GM23338 (cell line): ENCODE measurements at regions not wholly inside any gene's neighbourhood (a gene's known extent, or its start where the extent isn't known, plus 50 kb on each side); places are given as distances from the start of the nearest gene placed in this dataset.

Experiments
- ATAC-seq: fragments of 200-7000 bp; cut with Tn5 transposase; 3 replicates; pipeline ENCODE4 v1.9.1; 2020
- DNase-seq: peaks from one replicate; pipeline ENCODE4 v3.0.0-alpha.2; 2015; ENCODE audit warnings: low spot score
- H2AFZ ChIP-seq: fragments of 200-600 bp; sonication (generic); 2 replicates; pipeline ENCODE4 v1.8.0; 2016; ENCODE audit warnings: antibody characterized with exemption, mild to moderate bottlenecking, moderate library complexity
- H3F3A ChIP-seq: fragments of 200-600 bp; sonication (generic); replicated peaks from 2 replicates; pipeline ENCODE4 v1.8.0; 2017; ENCODE audit warnings: antibody characterized with exemption, mixed run types, low read depth
- H3K27ac ChIP-seq: fragments of 200-600 bp; sonication (generic); 2 replicates; pipeline ENCODE4 v1.6.1; 2016; ENCODE audit warnings: low read depth
- H3K27me3 ChIP-seq: fragments of 200-600 bp; sonication (generic); 2 replicates; pipeline ENCODE4 v1.8.0; 2016; ENCODE audit warnings: mild to moderate bottlenecking, mixed run types, moderate library complexity; ENCODE audit not compliant: insufficient read depth
- H3K36me3 ChIP-seq: fragments of 200-600 bp; sonication (generic); 2 replicates; pipeline ENCODE4 v1.8.0; 2016; ENCODE audit warnings: mild to moderate bottlenecking; ENCODE audit not compliant: insufficient read depth
- H3K4me1 ChIP-seq: fragments of 200-600 bp; sonication (generic); 2 replicates; pipeline ENCODE4 v1.8.0; 2016; ENCODE audit warnings: mild to moderate bottlenecking, moderate library complexity; ENCODE audit not compliant: insufficient read depth
- H3K4me2 ChIP-seq: fragments of 200-600 bp; sonication (generic); 2 replicates; pipeline ENCODE4 v1.7.1; 2017; ENCODE audit warnings: mixed run types
- H3K4me3 ChIP-seq: fragments of 200-600 bp; sonication (generic); 2 replicates; pipeline ENCODE4 v1.6.1; 2016; ENCODE audit warnings: mixed run types
- H3K79me2 ChIP-seq: fragments of 200-600 bp; sonication (generic); replicated peaks from 2 replicates; pipeline ENCODE4 v1.8.0; 2017; ENCODE audit warnings: mild to moderate bottlenecking; ENCODE audit not compliant: insufficient read depth
- H3K9me2 ChIP-seq: fragments of 200-600 bp; sonication (generic); 2 replicates; pipeline ENCODE4 v1.8.0; 2017; ENCODE audit not compliant: insufficient read depth
- H4K20me1 ChIP-seq: fragments of 200-600 bp; sonication (generic); replicated peaks from 2 replicates; pipeline ENCODE4 v1.8.0; 2017; ENCODE audit warnings: mild to moderate bottlenecking; ENCODE audit not compliant: insufficient read depth
- H3K27ac Mint-ChIP-seq: 2 replicates; pipeline ENCODE4 v1.8.0; 2020; ENCODE audit warnings: inconsistent platforms, mild to moderate bottlenecking, moderate library complexity, mixed read lengths
- H3K27me3 Mint-ChIP-seq: 3 replicates; pipeline ENCODE4 v1.8.0; 2022; ENCODE audit warnings: low read depth, mild to moderate bottlenecking, moderate library complexity, mixed read lengths, inconsistent platforms; ENCODE audit not compliant: insufficient read depth, poor library complexity
- H3K36me3 Mint-ChIP-seq: 3 replicates; pipeline ENCODE4 v1.8.0; 2021; ENCODE audit warnings: low read depth, mild to moderate bottlenecking, inconsistent platforms, moderate library complexity, mixed read lengths
- H3K4me1 Mint-ChIP-seq: 3 replicates; pipeline ENCODE4 v1.8.0; 2020; ENCODE audit warnings: mild to moderate bottlenecking, inconsistent platforms, mixed read lengths
- H3K4me3 Mint-ChIP-seq: 3 replicates; pipeline ENCODE4 v1.8.0; 2021; ENCODE audit warnings: moderate library complexity, mild to moderate bottlenecking, inconsistent platforms, mixed read lengths
- H3K9me3 Mint-ChIP-seq: 3 replicates; pipeline ENCODE4 v1.8.0; 2020; ENCODE audit warnings: moderate library complexity, mild to moderate bottlenecking, inconsistent platforms, mixed read lengths
- CREB1 ChIP-seq: fragments of 250-450 bp; sonication (Bioruptor Pico); IDR thresholded peaks from 2 replicates; pipeline ENCODE4 v1.5.0; 2020; ENCODE audit warnings: low read depth, mild to moderate bottlenecking, moderate library complexity
- EZH2 ChIP-seq: fragments of 200-600 bp; sonication (generic); IDR thresholded peaks from one replicate; pipeline ENCODE4 v1.8.0; 2017; ENCODE audit warnings: antibody characterized with exemption, mild to moderate bottlenecking, low read depth; ENCODE audit not compliant: unreplicated experiment
- EZH2phosphoT487 ChIP-seq: fragments of 200-600 bp; sonication (generic); IDR thresholded peaks from one replicate; pipeline ENCODE4 v1.8.1; 2018; ENCODE audit warnings: antibody characterized with exemption; ENCODE audit not compliant: unreplicated experiment
- JUNB ChIP-seq: IDR thresholded peaks from one replicate; pipeline ENCODE4 v1.6.1; 2016; ENCODE audit warnings: antibody characterized with exemption; ENCODE audit not compliant: unreplicated experiment
- NANOG ChIP-seq: IDR thresholded peaks from 2 replicates; pipeline ENCODE4 v1.6.1; 2016; ENCODE audit warnings: antibody characterized with exemption, borderline replicate concordance
- STAT1 ChIP-seq: IDR thresholded peaks from one replicate; pipeline ENCODE4 v1.6.1; 2016; ENCODE audit warnings: antibody characterized with exemption; ENCODE audit not compliant: unreplicated experiment
- ZNF114 ChIP-seq: fragments of 250-450 bp; sonication (Bioruptor Pico); IDR thresholded peaks from 2 replicates; pipeline ENCODE4 v1.5.0; 2020; ENCODE audit warnings: mild to moderate bottlenecking, moderate library complexity
- ZNF331 ChIP-seq: fragments of 250-450 bp; sonication (Bioruptor Pico); IDR thresholded peaks from 2 replicates; pipeline ENCODE4 v1.5.0; 2020; ENCODE audit warnings: low read depth, mild to moderate bottlenecking, moderate library complexity
- TF ChIP-seq, protein P1 (sequence below): fragments of 250-450 bp; sonication (Bioruptor Pico); IDR thresholded peaks from 2 replicates; pipeline ENCODE4 v1.5.0; 2020; ENCODE audit warnings: mild to moderate bottlenecking, moderate library complexity
- TF ChIP-seq, protein P2 (sequence below), 2 experiments: fragments of 200-600 bp in 1 of 2; sonication (generic) in 1 of 2; conservative IDR thresholded peaks; 2 replicates each; pipeline versions ENCODE4 v1.5.1 to v1.6.1; 2016 to 2017; ENCODE audit warnings: antibody characterized with exemption in 2 of 2, low read depth in 2 of 2, mild to moderate bottlenecking in 2 of 2, moderate library complexity in 1 of 2
- TF ChIP-seq, protein P3 (sequence below): IDR thresholded peaks from one replicate; pipeline ENCODE4 v1.6.1; 2018; ENCODE audit warnings: antibody characterized with exemption; ENCODE audit not compliant: unreplicated experiment

DNA sequence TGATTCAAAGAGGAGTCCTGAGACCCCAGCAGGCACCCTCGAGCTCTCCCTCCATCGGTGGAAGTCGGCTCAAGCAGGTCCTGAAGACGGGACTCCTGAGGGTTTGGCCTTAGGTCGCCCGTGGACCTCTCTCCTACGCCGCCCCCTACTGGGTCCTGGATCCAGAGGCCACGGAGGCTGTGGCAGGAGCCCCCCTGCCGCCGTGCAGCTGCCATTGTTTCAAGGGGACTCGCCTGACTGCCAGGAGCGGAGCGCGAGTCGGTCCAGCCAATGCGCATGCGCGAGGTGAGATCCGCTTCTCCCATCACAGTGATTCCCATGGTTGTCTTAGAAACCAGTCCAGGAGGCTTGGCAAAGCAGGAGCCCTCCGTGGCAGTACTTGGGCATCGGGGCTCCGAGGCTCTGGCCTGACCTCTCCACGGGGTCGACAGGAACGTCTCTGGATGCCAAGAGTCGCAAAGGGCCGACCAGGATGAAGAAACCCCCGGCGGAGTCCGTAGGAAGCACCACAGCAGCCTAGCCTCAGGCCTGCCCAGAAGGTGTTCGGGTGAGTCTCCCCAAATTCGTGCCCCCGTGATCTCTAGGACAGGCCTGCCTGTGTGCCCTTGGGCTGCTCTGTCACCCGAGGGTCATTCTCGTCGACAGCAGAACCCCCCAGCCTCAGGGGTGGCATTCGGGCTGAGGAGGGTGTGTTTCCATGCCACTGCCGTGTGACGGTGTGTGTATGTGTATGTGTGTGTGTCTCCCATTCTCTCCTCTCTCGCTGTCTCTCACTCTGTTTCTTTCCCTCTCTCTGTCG, 322.3 kb downstream of the ZNF716 start:
- no peaks in the 10 kb centered on the region for H3K36me3 ChIP-seq
- Mint-ChIP-seq H3K27ac (no peak overlapping the region), H3K4me3 (no peak overlapping the region), H3K9me3 (peaks cover 99% of the 10 kb centered on the region), H3K27me3 (peaks cover 15% of the 10 kb centered on the region), H3K4me1 (no peaks in the 10 kb centered on the region), H3K36me3 (peaks cover 57% of the 10 kb centered on the region)
- no peaks in the 10 kb centered on the region for H3K4me1 ChIP-seq
- no peak for TF ChIP-seq NANOG
- TF ChIP-seq, protein P1, sequence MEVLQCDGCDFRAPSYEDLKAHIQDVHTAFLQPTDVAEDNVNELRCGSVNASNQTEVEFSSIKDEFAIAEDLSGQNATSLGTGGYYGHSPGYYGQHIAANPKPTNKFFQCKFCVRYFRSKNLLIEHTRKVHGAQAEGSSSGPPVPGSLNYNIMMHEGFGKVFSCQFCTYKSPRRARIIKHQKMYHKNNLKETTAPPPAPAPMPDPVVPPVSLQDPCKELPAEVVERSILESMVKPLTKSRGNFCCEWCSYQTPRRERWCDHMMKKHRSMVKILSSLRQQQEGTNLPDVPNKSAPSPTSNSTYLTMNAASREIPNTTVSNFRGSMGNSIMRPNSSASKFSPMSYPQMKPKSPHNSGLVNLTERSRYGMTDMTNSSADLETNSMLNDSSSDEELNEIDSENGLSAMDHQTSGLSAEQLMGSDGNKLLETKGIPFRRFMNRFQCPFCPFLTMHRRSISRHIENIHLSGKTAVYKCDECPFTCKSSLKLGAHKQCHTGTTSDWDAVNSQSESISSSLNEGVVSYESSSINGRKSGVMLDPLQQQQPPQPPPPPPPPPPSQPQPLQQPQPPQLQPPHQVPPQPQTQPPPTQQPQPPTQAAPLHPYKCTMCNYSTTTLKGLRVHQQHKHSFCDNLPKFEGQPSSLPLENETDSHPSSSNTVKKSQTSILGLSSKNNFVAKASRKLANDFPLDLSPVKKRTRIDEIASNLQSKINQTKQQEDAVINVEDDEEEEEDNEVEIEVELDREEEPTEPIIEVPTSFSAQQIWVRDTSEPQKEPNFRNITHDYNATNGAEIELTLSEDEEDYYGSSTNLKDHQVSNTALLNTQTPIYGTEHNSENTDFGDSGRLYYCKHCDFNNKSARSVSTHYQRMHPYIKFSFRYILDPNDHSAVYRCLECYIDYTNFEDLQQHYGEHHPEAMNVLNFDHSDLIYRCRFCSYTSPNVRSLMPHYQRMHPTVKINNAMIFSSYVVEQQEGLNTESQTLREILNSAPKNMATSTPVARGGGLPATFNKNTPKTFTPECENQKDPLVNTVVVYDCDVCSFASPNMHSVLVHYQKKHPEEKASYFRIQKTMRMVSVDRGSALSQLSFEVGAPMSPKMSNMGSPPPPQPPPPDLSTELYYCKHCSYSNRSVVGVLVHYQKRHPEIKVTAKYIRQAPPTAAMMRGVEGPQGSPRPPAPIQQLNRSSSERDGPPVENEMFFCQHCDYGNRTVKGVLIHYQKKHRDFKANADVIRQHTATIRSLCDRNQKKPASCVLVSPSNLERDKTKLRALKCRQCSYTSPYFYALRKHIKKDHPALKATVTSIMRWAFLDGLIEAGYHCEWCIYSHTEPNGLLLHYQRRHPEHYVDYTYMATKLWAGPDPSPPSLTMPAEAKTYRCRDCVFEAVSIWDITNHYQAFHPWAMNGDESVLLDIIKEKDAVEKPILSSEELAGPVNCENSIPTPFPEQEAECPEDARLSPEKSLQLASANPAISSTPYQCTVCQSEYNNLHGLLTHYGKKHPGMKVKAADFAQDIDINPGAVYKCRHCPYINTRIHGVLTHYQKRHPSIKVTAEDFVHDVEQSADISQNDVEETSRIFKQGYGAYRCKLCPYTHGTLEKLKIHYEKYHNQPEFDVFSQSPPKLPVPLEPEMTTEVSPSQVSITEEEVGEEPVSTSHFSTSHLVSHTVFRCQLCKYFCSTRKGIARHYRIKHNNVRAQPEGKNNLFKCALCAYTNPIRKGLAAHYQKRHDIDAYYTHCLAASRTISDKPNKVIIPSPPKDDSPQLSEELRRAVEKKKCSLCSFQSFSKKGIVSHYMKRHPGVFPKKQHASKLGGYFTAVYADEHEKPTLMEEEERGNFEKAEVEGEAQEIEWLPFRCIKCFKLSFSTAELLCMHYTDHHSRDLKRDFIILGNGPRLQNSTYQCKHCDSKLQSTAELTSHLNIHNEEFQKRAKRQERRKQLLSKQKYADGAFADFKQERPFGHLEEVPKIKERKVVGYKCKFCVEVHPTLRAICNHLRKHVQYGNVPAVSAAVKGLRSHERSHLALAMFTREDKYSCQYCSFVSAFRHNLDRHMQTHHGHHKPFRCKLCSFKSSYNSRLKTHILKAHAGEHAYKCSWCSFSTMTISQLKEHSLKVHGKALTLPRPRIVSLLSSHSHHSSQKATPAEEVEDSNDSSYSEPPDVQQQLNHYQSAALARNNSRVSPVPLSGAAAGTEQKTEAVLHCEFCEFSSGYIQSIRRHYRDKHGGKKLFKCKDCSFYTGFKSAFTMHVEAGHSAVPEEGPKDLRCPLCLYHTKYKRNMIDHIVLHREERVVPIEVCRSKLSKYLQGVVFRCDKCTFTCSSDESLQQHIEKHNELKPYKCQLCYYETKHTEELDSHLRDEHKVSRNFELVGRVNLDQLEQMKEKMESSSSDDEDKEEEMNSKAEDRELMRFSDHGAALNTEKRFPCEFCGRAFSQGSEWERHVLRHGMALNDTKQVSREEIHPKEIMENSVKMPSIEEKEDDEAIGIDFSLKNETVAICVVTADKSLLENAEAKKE (CRISPR knock-in tag), result no peak
- no peak for TF ChIP-seq ZNF331 (CRISPR knock-in tag)
- TF ChIP-seq EZH2, result no peak
- DNase-seq (no peak), ATAC-seq (no peak)
- H3F3A ChIP-seq, result no peaks in the 10 kb centered on the region
- no peaks in the 10 kb centered on the region for H3K9me2 ChIP-seq
- no peaks in the 10 kb centered on the region for H4K20me1 ChIP-seq
- no peaks in the 10 kb centered on the region for H3K79me2 ChIP-seq
- no peak overlapping the region for H3K4me2 ChIP-seq
- H3K4me3 ChIP-seq, result no peak overlapping the region
- H2AFZ ChIP-seq, result no peak overlapping the region
- no peaks in the 10 kb centered on the region for H3K27me3 ChIP-seq
- no peak overlapping the region for H3K27ac ChIP-seq

DNA sequence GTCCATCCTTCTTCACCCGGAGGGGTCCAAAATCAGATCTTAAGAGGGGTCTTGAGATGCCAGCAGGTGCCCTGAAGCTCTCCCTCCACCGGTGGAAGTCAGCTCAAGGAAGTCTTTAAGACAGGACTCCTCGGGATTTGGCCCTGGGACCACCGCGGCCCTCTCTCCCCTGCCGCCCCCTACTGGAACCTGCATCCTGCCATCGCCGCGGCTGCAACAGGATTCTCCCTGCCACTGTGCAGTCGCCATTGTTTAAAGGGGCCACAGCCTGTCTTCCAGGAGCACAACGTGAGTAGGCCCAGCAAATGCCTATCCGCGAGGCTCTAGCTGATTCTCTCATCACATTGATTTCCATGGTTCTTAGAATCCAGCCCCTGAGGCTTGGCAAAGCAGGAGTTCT, 324.3 kb downstream of the ZNF716 start:
- Histone ChIP-seq H3K4me3 (no peak overlapping the region), H3K4me1 (no peaks in the 10 kb centered on the region), H3K79me2 (no peaks in the 10 kb centered on the region), H2AFZ (no peak overlapping the region), H3K4me2 (no peak overlapping the region), H3K9me2 (no peaks in the 10 kb centered on the region), H3K27ac (no peak overlapping the region), H3K36me3 (no peaks in the 10 kb centered on the region), H3F3A (no peaks in the 10 kb centered on the region), H4K20me1 (no peaks in the 10 kb centered on the region), H3K27me3 (no peaks in the 10 kb centered on the region)
- H3K27me3 Mint-ChIP-seq, result peaks cover 15% of the 10 kb centered on the region
- ATAC-seq (no peak), DNase-seq (no peak)
- H3K9me3 Mint-ChIP-seq, result peaks cover 100% of the 10 kb centered on the region
- no peaks in the 10 kb centered on the region for H3K4me1 Mint-ChIP-seq
- no peak overlapping the region for H3K4me3 Mint-ChIP-seq
- H3K27ac Mint-ChIP-seq, result no peak overlapping the region
- peaks cover 58% of the 10 kb centered on the region for H3K36me3 Mint-ChIP-seq
- no peak for TF ChIP-seq ZNF114 (CRISPR knock-in tag)
- TF ChIP-seq CREB1, result no peak
- TF ChIP-seq, protein P2, sequence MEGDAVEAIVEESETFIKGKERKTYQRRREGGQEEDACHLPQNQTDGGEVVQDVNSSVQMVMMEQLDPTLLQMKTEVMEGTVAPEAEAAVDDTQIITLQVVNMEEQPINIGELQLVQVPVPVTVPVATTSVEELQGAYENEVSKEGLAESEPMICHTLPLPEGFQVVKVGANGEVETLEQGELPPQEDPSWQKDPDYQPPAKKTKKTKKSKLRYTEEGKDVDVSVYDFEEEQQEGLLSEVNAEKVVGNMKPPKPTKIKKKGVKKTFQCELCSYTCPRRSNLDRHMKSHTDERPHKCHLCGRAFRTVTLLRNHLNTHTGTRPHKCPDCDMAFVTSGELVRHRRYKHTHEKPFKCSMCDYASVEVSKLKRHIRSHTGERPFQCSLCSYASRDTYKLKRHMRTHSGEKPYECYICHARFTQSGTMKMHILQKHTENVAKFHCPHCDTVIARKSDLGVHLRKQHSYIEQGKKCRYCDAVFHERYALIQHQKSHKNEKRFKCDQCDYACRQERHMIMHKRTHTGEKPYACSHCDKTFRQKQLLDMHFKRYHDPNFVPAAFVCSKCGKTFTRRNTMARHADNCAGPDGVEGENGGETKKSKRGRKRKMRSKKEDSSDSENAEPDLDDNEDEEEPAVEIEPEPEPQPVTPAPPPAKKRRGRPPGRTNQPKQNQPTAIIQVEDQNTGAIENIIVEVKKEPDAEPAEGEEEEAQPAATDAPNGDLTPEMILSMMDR (conservative IDR thresholded peaks at IDR 0.05; ENCODE audit: low read depth in 2 of 2), result no peak
- no peak for TF ChIP-seq NANOG
- TF ChIP-seq STAT1, result no peak
- TF ChIP-seq JUNB, result no peak
- TF ChIP-seq, protein P3, sequence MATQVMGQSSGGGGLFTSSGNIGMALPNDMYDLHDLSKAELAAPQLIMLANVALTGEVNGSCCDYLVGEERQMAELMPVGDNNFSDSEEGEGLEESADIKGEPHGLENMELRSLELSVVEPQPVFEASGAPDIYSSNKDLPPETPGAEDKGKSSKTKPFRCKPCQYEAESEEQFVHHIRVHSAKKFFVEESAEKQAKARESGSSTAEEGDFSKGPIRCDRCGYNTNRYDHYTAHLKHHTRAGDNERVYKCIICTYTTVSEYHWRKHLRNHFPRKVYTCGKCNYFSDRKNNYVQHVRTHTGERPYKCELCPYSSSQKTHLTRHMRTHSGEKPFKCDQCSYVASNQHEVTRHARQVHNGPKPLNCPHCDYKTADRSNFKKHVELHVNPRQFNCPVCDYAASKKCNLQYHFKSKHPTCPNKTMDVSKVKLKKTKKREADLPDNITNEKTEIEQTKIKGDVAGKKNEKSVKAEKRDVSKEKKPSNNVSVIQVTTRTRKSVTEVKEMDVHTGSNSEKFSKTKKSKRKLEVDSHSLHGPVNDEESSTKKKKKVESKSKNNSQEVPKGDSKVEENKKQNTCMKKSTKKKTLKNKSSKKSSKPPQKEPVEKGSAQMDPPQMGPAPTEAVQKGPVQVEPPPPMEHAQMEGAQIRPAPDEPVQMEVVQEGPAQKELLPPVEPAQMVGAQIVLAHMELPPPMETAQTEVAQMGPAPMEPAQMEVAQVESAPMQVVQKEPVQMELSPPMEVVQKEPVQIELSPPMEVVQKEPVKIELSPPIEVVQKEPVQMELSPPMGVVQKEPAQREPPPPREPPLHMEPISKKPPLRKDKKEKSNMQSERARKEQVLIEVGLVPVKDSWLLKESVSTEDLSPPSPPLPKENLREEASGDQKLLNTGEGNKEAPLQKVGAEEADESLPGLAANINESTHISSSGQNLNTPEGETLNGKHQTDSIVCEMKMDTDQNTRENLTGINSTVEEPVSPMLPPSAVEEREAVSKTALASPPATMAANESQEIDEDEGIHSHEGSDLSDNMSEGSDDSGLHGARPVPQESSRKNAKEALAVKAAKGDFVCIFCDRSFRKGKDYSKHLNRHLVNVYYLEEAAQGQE, result no peak
- no peak for TF ChIP-seq EZH2phosphoT487
